Mucosa of descending colon (tissue), 3 donors: ENCODE measurements at regions not wholly inside any gene's neighbourhood (a gene's known extent, or its start where the extent isn't known, plus 50 kb on each side); places are given as distances from the start of the nearest gene placed in this dataset.
"Not testable (repeated sequence)": the region's sequence is repeated elsewhere in the genome, so short reads cannot be mapped to it uniquely, and the experiment has no call there.

Experiments
- ATAC-seq: fragments of 200-7000 bp; cut with Tn5 transposase; one replicate; pipeline ENCODE4 v1.9.1; 2020; ENCODE audit warnings: mild to moderate bottlenecking, moderate library complexity
- DNase-seq, 3 donors: peaks; one replicate each; pipeline ENCODE4 v3.0.0-alpha.2; 2020
- H3K36me3 ChIP-seq: fragments of 200-600 bp; one replicate; pipeline ENCODE4 v1.8.0; 2021; ENCODE audit warnings: low read depth, mild to moderate bottlenecking
- H3K4me1 ChIP-seq: fragments of 200-600 bp; one replicate; pipeline ENCODE4 v1.8.0; 2021; ENCODE audit warnings: low read depth, mild to moderate bottlenecking
- H3K4me3 ChIP-seq: fragments of 200-600 bp; one replicate; pipeline ENCODE4 v1.8.0; 2021; ENCODE audit warnings: mild to moderate bottlenecking
- H3K9me3 ChIP-seq: fragments of 200-600 bp; one replicate; pipeline ENCODE4 v1.8.0; 2021; ENCODE audit warnings: mild to moderate bottlenecking
- intact Hi-C, 2 donors: fragments of 100-400 bp; cut with DNase I in 1 of 2; cut with micrococcal nuclease in 1 of 2; formaldehyde crosslinking; loops; one replicate each; pipeline versions ENCODE4 v1.11.0 to v1.11.1; 2022; cut with DNase I, micrococcal nuclease
- TF ChIP-seq, protein P1 (sequence below): fragments of 200-600 bp; IDR thresholded peaks from one replicate; pipeline ENCODE4 v1.8.0; 2022; ENCODE audit warnings: antibody characterized with exemption, mild to moderate bottlenecking
- donor health status: DM: no; HTN: no; CAD: no; lungs with moderate emphysema.
- donor health status: DM: no; HTN: no; CAD: no.
- donor health status: DM: no; HTN: yes; CAD: no.

DNA sequence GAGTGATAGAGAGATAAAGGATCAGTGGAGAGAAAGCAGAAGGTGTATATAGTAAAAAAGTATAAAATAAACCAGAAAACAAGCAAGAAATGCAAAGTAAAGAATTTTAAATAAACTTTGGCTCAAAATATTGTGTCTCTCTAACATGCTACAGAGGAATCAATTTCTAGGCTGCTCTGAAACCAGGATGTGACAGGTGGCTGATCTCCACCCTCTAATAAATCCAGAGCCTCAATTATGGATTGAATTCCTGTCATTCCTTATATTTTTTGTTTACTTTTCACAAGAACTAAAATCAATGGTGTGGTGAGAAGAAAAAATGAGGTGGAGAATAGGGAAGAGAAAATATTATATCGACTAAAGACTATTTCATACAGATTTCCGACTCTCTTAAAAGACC lies 965.1 kb upstream of the SEMA6A start:
- Histone ChIP-seq H3K4me3 (no peak overlapping the region), H3K9me3 (no peaks in the 10 kb centered on the region), H3K4me1 (no peaks in the 10 kb centered on the region), H3K36me3 (no peaks in the 10 kb centered on the region)
- intact Hi-C loops, result no loop called here
- no peak for DNase-seq
- TF ChIP-seq, protein P1, sequence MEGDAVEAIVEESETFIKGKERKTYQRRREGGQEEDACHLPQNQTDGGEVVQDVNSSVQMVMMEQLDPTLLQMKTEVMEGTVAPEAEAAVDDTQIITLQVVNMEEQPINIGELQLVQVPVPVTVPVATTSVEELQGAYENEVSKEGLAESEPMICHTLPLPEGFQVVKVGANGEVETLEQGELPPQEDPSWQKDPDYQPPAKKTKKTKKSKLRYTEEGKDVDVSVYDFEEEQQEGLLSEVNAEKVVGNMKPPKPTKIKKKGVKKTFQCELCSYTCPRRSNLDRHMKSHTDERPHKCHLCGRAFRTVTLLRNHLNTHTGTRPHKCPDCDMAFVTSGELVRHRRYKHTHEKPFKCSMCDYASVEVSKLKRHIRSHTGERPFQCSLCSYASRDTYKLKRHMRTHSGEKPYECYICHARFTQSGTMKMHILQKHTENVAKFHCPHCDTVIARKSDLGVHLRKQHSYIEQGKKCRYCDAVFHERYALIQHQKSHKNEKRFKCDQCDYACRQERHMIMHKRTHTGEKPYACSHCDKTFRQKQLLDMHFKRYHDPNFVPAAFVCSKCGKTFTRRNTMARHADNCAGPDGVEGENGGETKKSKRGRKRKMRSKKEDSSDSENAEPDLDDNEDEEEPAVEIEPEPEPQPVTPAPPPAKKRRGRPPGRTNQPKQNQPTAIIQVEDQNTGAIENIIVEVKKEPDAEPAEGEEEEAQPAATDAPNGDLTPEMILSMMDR, result no peak
- no peak for ATAC-seq

DNA sequence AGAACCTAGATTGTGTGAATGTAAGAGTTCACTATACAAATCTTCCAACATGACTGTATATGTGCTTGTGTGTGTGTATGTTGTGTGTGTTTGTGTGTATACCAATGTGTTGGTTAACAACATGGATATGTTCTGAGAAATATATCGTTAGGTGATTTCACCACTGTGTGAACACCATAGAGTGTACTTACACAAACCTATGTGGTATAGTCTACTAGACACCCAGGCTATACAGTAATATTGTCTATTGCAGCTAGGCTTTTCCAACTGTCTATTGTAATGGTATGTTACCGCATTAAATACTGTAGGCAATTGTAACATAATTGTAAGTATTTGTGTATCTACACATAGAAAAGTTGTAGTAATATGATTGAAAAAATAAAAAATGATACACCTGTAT lies 959.2 kb upstream of the SEMA6A start:
- no peaks in the 10 kb centered on the region for H3K4me1 ChIP-seq
- H3K36me3 ChIP-seq, result no peaks in the 10 kb centered on the region
- TF ChIP-seq, protein P1, result no peak
- intact Hi-C loops, result no loop called here
- no peak overlapping the region for H3K4me3 ChIP-seq
- ATAC-seq, result no peak
- H3K9me3 ChIP-seq, result no peaks in the 10 kb centered on the region
- DNase-seq, result no peak

DNA sequence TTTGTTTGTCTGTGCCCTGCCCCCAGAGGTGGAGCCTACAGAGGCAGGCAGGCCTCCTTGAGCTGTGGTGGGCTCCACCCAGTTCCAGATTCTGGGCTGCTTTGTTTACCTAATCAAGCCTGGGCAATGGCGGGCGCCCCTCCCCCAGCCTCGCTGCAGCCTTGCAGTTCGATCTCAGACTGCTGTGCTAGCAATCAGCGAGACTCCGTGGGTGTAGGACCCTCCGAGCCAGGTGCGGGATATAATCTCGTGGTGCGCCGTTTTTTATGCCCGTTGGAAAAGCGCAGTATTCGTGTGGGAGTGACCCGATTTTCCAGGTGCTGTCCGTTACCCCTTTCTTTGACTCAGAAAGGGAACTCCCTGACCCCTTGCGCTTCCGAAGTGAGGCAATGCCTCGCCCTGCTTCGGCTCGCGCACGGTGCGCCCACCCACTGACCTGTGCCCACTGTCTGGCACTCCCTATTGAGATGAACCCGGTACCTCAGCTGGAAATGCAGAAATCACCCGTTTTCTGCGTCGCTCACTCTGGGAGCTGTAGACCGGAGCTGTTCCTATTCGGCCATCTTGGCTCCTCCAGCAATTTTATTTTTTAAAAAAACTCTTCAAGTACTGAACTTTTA lies 958.5 kb upstream of the SEMA6A start:
- intact Hi-C loops, ATAC-seq, H3K9me3 ChIP-seq: not testable (repeated sequence)

DNA sequence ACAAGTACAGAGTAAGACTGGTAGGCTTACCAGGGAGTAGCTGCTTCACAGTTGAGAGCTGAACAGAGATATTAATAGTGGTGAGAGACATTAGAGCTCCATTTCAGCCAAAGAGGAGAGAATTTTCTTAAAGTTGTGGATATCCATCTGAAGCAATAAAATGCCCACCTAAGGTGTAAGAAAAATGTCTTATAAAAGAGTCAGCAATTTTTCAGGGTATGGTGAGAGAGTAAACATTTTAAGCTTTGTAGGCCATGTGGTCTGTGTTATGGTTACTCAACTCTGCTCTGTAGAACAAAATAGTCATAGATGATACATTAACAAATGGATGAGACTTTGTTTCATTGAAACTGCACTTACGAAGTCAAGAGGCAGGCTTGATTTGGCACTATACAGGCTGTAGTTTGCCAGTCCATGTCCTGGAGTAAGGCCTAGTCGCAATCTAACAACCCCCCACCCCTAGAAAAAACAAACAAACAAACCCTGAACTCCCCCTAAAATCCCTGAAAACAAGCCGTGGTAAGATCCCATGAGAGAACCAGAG lies 945.4 kb upstream of the SEMA6A start:
- no peaks in the 10 kb centered on the region for H3K4me1 ChIP-seq
- TF ChIP-seq, protein P1, result no peak
- peaks cover 2% of the 10 kb centered on the region for H3K9me3 ChIP-seq
- intact Hi-C loops, result no loop called here
- ATAC-seq (no peak), DNase-seq (no peak)
- no peak overlapping the region for H3K4me3 ChIP-seq
- no peaks in the 10 kb centered on the region for H3K36me3 ChIP-seq

More for the DNA sequence above, 958.5 kb upstream of the SEMA6A start:
- H3K4me3 ChIP-seq, H3K4me1 ChIP-seq, H3K36me3 ChIP-seq: not testable (repeated sequence)
- DNase-seq, result peak in 1 of 3 donors; percentile 14

DNA sequence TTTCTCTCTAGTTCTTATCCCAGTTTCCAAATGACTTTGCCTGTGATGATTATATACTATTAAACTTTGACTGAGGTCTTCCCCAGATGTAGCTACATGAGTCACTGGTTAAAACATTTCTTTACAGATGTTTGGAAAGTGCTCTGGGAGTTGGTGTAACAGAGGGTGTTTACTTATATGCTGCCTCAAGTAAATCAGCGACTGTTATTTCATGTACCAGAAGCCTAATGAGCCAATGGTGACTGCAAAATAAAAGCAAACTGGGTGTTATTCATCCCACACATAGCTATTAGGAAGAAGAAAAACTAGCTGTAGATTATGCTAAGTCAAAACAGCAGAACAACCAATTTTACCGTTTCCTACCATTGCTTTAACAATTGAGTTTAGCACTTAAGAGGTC lies 929.7 kb upstream of the SEMA6A start:
- DNase-seq (no peak), ATAC-seq (no peak)
- Histone ChIP-seq H3K36me3 (no peaks in the 10 kb centered on the region), H3K4me1 (no peaks in the 10 kb centered on the region), H3K9me3 (no peaks in the 10 kb centered on the region), H3K4me3 (no peak overlapping the region)
- intact Hi-C loops, result no loop called here
- TF ChIP-seq, protein P1, result no peak

DNA sequence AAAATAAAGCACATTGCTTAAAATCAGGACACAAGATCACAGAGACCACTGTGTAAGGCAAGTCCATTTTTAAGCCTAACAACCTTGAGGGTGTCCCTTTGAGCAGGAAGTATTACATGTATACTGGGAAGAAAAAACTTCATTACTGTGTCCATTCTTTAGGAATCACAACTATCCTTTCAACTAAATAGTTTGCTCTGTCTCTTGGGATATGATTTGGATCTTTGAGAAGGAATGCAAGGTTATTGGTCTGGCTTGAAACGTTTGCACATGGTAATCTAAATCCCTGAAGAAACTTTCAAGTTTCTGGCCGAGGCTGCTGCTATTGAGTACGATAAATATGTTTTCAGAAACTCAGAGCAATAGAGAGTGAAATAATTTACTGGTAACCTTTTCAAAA lies 923.0 kb upstream of the SEMA6A start:
- Histone ChIP-seq H3K9me3 (no peaks in the 10 kb centered on the region), H3K4me1 (no peaks in the 10 kb centered on the region), H3K36me3 (no peaks in the 10 kb centered on the region), H3K4me3 (no peak overlapping the region)
- no peak for ATAC-seq
- no peak for DNase-seq
- TF ChIP-seq, protein P1, result no peak
- intact Hi-C loops, result no loop called here
